GM21423 (cell line): ENCODE measurements at regions not wholly inside any gene's neighbourhood (a gene's known extent, or its start where the extent isn't known, plus 50 kb on each side); places are given as distances from the start of the nearest gene placed in this dataset.
"Not testable (repeated sequence)": the region's sequence is repeated elsewhere in the genome, so short reads cannot be mapped to it uniquely, and the experiment has no call there.

Source experiments
- ATAC-seq: cut with Tn5 transposase; IDR thresholded peaks from one replicate; pipeline ENCODE4 v1.9.1; 2021; ENCODE audit warnings: mild to moderate bottlenecking, moderate library complexity; ENCODE audit not compliant: unreplicated experiment

DNA sequence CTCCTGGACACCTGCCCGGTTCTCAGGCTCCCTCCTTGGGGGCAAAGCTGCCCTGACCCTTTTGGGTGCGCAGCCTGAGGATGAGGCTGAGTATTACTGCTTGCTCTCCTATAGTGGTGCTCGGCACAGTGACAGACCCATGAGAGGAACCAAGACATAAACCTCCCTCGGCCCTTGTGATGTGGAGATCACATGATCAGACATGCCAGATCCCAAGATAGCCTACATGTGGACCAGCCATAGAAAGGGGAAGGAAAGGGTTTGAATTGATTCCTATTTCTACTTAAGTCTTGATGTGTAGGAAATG, 125.3 kb downstream of the VPREB1 start:
- ATAC-seq: no peak

DNA sequence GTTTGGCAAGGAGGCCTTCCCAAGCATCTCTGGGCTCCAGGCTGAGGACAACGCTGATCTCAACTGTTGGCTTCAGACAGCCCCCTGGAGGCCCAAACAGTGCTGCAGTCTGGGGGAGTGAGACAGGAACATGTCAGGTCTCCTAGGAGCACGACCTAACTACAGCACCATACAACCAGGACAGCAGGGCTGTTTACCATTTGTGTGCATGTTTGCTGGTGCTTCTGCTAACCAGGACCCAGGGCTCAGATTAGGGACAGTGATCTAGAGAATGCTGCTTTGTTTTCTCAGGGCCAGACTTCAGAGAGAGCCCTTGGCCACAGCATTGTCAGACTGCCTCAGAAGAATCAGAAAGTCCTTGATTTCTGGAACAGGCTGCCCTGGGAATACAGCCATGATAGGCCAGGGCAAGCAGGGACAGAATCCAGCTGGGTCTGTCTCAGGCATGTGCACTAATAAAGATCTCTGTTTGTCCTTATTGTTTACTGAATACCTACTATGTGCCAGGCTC, 126.5 kb downstream of the VPREB1 start:
- no peak for ATAC-seq

DNA sequence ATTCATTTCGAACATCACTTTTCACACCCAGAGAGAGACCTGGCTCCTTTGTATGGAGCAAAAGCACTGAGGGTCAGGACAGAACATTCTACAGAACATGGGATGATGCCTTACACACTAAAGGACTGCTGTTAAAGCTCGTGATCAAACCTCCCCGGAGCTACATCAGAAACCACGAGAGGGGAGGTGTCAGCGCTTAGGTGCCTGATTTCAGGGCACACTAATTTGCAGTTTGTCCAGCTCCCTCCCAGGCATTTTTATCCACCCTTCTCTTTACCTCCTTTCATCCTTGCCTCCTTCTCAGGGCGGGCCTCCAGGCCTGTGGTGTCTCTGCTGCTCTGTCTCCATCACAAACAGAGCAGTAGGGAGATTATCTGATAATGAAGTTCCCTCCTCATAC, 127.5 kb downstream of the VPREB1 start:
- ATAC-seq: no peak

DNA sequence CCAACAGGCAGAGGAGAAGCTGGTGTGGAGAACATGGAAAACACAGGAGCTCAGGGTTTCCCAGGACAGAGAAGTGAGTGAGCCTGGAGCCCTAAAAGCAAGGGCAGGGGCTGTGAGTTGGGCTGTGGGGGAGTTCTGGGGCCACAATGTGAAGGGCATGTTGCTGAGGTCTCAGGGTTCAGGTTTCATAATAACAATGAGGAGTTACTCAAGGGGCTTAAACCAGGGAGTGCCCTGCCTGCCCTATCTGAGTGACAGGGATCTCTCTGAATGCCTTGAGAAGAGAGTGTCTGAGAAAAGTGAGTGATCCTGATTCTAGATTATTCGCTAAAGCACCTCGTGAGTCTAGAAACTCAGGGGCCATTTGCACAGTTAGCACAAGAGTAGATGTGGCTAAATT, 129.6 kb downstream of the VPREB1 start:
- no peak for ATAC-seq

DNA sequence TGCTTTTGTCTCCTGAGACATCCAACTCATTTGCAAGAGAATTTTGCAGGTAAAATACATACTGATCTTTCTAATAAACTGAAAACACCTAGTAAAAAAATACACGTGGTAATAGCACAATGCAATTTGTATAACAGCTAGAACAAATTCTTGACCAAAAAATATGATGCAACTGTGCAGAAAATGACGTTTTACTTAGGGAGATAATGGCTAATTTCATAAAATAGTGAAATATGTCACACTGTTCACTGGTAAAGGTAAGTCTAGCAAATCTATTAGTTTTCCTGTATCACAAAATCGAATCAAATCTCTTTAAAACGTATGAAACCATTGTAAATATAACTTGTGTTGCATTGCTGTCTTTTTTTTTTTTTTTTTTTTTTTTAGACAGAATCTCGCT, 130.0 kb downstream of the VPREB1 start:
- no peak for ATAC-seq

DNA sequence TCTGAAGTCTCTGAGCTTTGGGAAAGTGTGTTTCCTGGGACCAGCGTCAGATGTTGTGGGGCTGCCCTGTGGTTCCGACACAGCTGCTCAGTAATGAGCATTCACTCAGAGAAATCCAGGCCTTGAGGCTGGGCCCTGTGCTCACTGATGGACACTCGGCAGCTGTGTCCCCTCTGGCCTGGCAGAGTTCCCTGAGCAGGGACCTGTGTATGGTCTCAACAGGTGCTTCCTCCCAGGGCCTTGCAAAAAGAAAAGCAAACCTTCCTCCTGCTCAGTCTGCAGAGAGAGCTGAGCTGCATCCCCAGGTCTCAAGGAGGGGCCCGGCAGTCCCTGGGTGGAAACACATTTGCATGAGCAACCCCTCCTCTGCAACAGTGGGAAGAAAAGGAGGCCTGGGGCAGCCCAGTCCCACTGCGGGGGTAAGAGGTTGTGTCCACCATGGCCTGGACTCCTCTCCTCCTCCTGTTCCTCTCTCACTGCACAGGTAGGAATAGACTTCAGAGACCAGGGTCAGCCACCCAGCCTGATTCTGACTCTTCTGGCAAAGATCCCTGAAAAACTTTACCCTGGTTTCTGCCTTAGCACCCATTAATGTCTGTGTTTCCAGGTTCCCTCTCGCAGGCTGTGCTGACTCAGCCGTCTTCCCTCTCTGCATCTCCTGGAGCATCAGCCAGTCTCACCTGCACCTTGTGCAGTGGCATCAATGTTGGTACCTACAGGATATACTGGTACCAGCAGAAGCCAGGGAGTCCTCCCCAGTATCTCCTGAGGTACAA, 131.2 kb downstream of the VPREB1 start:
- no peak for ATAC-seq

DNA sequence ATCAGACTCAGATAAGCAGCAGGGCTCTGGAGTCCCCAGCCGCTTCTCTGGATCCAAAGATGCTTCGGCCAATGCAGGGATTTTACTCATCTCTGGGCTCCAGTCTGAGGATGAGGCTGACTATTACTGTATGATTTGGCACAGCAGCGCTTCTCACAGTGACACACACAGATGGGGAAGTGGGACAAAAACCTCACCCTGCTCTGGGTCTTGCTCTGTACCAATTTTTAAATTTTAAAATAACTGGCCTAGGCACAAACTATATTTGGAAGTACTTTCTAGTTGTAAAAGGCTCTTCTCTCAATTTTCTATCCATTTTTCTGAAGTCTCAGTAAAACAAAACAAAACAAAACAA, 131.7 kb downstream of the VPREB1 start:
- no peak for ATAC-seq

DNA sequence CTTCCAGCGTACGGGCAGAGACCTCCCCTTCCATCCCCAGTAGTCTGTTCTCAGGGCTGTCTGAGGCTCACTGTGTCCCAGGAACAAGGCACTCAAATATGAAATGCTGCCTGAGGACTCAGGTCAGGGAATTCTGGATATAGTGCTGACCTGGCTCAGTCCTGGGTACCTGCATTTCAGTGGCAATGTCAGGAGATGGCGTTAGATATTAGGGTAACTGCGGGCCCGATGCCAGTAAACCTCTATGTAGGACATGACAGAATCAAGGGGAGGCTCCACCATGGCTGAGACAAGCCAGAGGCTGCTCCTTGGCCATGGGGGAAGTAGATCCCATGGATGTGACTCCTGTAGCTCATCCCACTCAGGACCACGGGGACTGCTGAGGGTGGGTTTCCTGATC, 131.7 kb downstream of the ZNF280B start:
- not testable (repeated sequence) for ATAC-seq

DNA sequence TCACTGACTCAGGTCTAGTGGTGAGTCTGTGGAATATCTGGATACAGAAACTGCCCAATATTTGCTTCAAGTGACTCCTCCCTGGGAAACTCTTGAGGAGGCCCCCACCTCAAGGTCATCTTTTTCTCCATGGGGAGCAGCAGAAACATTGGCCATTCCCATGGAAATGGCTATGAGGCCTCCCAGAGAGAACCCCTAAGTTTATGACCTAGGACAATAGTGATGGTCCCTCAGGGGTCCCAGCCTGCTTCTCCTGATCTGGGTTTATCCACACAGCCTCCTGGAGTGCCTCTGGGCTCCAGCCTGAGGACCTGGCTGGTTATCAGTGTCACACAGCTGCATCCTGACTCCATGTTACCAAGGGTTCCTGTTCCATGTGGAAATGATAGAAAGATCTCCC, 131.2 kb downstream of the ZNF280B start:
- ATAC-seq: no peak

DNA sequence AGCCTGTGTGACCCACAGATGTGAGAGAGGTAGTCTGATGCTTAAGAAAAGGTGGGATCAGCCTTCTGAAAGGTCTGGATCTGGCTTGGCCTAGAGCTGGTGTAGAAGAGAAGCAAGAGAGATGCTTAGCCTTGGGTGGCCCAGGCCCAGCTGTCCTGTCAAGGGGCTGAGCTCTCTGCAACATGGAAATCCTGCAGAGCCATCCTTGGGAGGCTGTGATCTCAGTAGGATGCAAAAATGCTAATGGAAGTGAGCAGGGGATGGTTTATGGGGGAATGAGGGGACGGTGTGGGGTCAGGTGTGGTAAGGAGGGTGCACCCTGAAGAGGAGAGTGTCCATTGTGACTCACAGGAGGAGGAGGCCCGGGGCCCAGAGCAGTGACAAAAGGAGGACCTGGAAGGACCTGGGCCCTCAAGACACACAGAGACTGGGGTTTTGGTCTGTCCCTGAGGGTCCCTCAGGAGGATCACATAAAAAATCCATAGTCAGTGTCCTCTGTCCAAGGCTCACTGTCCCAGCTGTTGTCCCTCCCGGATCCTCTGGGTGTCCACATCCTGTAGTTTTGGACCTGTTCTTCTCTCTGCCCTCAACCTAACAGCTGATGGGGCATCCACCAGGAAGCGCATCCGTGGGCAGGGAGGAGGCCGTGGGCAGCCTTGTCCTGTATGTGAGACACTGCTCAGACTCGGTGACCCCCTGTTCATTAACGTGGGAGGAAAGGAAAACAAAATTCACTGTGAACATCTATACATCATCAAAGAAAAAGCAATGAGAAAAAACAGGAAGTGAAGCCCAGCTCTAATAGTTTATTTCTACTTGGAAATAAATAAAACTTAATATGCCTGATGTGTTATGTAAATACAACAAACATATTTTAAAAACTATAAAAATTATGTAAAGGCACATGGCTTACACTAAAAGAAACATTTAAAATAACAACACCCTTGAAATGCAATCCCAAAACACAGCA, 129.8 kb downstream of the ZNF280B start:
- no peak for ATAC-seq

DNA sequence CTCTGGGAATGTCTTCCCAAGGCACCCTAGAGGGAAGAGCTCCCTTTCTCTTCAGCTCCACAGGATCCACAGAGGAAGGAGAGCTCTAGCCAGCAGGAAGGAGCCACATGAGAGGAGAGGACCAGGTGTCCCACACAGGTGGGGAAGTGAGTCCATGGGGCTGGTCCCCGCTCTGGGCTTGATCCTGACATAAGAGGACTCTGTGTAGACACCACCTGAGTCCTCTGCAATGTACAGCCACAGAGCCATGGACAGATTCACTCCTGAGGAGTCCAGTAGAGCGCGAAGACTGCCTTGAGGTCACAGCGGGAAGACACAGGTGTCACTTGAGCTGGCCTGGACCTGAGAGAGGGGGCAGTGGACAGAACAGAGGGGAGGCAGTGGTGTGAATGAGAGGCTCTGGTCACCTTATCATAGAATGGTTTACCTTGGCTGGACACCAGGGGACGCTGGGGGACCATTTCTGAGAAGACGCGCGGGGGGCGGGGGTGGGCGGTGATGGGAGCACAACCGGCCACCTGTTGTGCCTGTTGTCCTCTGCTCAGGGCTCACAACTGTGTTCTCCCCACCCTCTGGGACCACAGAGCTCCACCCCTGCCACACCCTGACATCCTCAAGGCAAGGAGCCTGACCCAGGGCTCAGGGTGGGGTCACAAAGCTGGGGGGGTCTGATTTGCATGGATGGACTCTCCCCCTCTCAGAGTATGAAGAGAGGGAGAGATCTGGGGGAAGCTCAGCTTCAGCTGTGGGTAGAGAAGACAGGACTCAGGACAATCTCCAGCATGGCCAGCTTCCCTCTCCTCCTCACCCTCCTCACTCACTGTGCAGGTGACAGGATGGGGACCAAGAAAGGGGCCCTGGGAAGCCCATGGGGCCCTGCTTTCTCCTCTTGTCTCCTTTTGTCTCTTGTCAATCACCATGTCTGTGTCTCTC, 128.2 kb downstream of the ZNF280B start:
- no peak for ATAC-seq

DNA sequence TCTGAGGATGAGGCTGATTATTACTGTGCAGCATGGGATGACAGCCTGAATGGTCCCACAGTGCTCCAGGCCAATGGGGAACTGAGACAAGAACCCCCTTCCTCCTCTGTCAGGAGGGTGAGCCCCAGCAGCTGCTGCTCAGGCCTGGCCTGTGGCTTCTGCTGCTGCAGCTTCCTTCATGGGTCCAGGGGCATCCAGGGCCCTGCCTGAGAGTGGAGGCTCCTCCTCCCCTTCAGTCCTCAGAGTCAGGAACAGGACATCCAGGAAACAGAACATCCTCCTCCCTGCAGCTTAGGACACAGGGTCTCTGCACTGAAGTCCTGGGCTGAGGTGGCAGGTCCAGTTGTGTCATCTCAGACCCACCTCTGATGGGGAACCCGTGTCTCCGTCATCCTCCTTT, 127.2 kb downstream of the ZNF280B start:
- ATAC-seq: not testable (repeated sequence)

DNA sequence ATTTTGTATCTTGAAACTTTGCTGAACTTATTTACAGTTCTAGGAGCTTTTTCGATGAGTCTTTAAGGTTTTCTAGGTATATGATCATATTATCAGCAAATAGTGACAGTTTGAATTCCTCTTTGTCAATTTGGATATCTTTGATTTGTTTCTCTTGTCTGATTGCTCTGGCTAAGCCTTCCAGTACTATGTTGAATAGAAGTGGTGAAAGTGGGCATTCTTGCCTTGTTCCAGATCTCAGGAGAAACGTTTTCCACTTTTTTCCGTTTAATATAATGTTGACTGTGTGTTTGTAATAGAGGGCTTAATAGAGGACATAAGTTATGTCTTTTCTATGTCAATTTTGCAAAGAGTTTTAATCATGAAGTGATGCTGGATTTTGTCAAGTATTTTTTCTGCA, 124.3 kb downstream of the ZNF280B start:
- no peak for ATAC-seq

DNA sequence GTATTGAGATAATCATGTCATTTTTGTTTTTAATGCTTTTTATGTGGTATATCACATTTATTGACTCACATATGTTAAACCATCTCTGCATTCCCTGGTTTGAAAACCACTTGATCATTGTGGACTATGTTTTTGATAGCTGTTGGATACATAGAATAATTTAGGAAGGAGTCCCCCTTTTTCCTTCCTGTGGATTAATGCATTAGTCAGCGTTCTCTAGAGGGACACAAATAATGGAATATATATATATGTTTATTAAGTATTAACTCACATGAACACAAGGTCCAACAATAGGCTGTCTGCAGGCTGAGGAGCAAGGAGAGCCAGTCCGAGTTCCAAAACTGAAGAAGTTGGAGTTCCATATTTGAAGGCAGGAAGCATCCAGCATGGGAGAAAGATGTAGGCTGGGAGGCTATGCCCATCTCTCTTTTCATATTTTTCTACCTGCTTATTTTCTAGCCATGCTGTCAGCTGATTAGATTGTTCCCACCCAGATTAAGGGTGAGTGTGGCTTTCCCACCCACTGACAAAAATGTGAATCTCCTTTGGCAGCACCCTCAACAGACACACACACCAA, 123.8 kb downstream of the ZNF280B start:
- no peak for ATAC-seq

DNA sequence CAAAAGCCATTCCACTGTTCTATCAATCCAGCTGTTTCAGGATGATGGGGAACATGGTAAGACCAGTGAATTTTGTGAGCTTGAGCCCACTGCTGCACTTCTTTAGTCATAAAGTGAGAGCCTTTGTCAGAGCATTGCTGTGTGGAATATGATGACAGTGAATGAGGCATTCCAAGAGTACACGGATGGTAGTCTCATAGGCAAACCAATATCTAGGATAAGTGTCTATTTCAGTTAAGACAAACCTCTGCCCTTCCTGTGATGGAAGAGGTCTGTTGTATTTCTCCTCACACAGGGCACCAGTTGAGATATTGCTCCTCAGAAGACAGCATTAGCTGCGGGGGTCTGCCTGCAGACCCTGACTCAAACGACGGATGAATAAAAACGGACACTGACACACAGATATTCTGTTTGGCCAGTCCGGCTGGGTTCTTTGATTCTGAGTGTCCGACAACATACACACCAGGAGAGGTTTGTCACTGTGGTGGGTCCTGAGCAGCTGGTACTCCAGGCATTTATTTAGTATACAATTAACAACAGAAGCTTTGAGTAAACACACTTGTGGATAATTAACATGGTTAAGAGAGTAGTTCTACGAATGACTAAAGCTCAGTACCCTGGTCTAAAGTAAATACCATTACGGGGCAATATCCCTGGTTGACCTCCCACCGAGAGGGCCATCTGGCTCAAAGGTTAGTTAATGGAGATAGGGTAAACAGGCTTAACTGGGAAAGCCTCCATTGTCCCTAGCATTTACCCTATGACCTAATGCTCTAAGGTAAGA, 121.7 kb downstream of the ZNF280B start:
- ATAC-seq: no peak

DNA sequence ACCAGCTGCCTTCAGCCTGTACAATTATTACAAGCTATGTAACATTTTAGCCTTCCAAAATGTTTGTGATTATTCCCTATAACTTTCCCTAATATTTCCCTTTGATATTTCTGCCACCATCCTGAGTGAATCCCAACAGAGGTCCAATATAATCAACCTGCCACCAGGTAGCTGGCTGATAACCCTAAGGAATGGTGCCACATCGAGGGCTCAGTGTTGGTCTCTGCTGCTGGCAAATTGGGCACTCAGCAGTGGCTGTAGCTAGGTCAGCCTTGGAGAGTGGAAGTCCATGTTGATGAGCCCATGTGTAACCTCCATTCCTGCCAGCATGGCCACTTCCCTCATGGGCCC, 121.2 kb downstream of the ZNF280B start:
- ATAC-seq: no peak

DNA sequence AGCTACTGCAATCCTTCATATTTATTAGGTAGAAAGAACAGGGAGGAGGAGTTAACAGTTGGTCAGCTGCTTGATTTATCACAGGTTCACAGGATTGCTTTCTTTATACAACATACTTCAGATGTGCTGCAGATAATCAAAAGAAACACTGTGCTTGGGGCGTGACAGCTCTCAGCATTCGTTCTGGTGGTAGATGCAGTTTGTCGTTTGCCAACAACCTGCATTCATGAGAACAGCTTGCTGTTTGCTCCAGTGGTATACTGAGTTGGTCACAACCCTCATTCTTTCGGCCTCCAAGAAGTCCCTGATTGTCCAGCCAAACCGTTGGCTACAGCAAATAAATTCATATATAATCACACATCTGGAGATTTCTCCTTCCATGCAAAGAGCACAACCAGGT, 120.5 kb downstream of the ZNF280B start:
- no peak for ATAC-seq

DNA sequence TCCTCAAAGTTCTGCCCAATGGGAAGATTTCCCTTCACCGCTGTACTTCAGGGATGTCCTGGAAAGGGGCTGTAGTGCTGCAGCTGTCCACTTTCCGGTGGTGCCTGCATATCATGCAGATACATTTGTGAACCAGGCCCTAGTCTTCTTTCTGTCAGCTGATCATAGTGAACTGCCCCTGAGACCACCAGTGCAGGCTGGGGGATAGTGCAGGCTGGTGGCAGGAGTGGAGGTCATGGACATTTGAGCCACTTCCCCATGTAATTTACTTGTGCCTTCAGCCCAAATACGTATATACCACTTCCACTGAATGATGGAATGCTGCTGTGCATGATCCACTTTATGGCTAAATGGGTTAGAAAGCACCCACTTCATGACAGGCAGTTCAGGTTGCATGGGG, 120.0 kb downstream of the ZNF280B start:
- no peak for ATAC-seq

DNA sequence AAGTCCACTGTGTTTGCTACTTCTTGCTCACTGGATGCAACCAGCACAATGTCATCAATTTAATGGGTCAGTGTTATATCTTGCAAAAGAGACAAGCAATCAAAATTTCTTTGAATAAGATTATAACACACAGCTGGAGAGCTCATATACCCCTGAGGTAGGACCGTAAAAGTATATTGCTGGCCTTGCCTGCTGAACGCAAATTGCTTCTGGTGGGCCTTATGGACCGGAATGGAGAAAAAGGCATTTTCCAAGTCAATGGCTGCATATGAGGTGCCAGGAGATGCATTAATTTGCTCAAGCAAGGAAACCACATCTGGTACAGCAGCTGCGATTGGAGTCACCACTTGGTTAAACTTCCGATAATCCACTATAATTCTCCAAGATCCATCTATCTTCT, 119.1 kb downstream of the ZNF280B start:
- ATAC-seq: no peak

DNA sequence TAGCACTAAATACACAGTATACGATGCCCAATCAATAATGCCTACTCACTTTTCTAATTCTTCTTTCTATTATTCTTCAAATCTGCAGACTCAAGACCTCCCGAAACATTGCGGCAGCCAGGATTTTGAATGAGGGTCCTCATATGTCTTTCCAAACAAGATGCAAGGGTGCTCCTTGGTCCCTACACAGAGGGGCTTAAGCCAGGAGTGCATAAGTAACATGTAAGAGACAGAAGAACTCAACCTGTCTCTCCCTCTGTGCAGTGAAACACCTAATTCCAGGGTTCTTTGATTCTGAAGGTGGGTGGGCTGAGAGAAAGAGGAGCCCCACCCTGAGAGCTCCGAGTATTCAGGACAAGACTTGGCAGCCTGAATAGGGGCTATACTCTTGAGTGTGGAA, 117.6 kb downstream of the ZNF280B start:
- no peak for ATAC-seq
